DND-41 (cell line): ENCODE measurements at regions not wholly inside any gene's neighbourhood (a gene's known extent, or its start where the extent isn't known, plus 50 kb on each side); places are given as distances from the start of the nearest gene placed in this dataset.

Experiments used
- CTCF ChIP-seq: IDR thresholded peaks from 2 replicates; pipeline ENCODE4 v1.5.1; 2012; ENCODE audit warnings: borderline replicate concordance, low read length, moderate library complexity, mild to moderate bottlenecking; ENCODE audit not compliant: poor library complexity, severe bottlenecking; ENCODE audit errors: extremely low read depth
- EZH2 ChIP-seq: IDR thresholded peaks from 3 replicates; pipeline ENCODE4 v1.6.1; 2012; ENCODE audit warnings: borderline replicate concordance, low read depth, mild to moderate bottlenecking, moderate library complexity, low read length, inconsistent platforms; ENCODE audit not compliant: severe bottlenecking

- no peak for TF ChIP-seq CTCF
- no peak for TF ChIP-seq EZH2
Measured at GRCh38 chr13:55660851-55661250, 1479.9 kb upstream of the PRR20A start.
